Parathyroid adenoma (tissue), 2 donors: ENCODE measurements at regions not wholly inside any gene's neighbourhood (a gene's known extent, or its start where the extent isn't known, plus 50 kb on each side); places are given as distances from the start of the nearest gene placed in this dataset.
"Not testable (repeated sequence)": the region's sequence is repeated elsewhere in the genome, so short reads cannot be mapped to it uniquely, and the experiment has no call there.

ENCODE experiments used
- H2AFZ ChIP-seq: fragments of 300-600 bp; sonication (generic); one replicate; pipeline ENCODE4 v1.7.0; 2017; ENCODE audit warnings: antibody characterized with exemption, mild to moderate bottlenecking
- H3K27ac ChIP-seq: fragments of 300-600 bp; sonication (generic); one replicate; pipeline ENCODE4 v1.7.0; 2017
- H3K27me3 ChIP-seq: fragments of 300-600 bp; sonication (generic); one replicate; pipeline ENCODE4 v1.7.0; 2017; ENCODE audit warnings: low read length; ENCODE audit not compliant: control insufficient read depth, insufficient read depth
- H3K36me3 ChIP-seq: fragments of 300-600 bp; sonication (generic); one replicate; pipeline ENCODE4 v1.7.0; 2017; ENCODE audit warnings: low read length; ENCODE audit not compliant: control insufficient read depth, insufficient read depth
- H3K4me1 ChIP-seq: fragments of 300-600 bp; sonication (generic); one replicate; pipeline ENCODE4 v1.7.0; 2017; ENCODE audit warnings: control low read depth
- H3K4me2 ChIP-seq: fragments of 300-600 bp; sonication (generic); one replicate; pipeline ENCODE4 v1.7.0; 2017; ENCODE audit warnings: low read length
- H3K4me3 ChIP-seq: fragments of 300-600 bp; sonication (generic); one replicate; pipeline ENCODE4 v1.7.0; 2017; ENCODE audit warnings: low read depth, low read length
- H3K79me2 ChIP-seq: fragments of 300-600 bp; sonication (generic); one replicate; pipeline ENCODE4 v1.7.0; 2017; ENCODE audit warnings: control low read depth
- H3K9ac ChIP-seq: fragments of 300-600 bp; sonication (generic); one replicate; pipeline ENCODE4 v1.7.0; 2017; ENCODE audit warnings: mild to moderate bottlenecking
- H3K9me3 ChIP-seq: fragments of 300-600 bp; sonication (generic); one replicate; pipeline ENCODE4 v1.7.0; 2017; ENCODE audit warnings: low read length; ENCODE audit not compliant: control insufficient read depth
- CTCF ChIP-seq: fragments of 300-600 bp; sonication (generic); IDR thresholded peaks from one replicate; pipeline ENCODE4 v1.7.0; 2017; ENCODE audit warnings: antibody characterized with exemption, mild to moderate bottlenecking
- donor health status: primary hyperparathyroidism.

GRCh38 chr7:82669141-82669540, 225.6 kb upstream of the CACNA2D1 start:
- Histone ChIP-seq H3K36me3 (no peaks in the 10 kb centered on the region), H3K4me2 (no peak overlapping the region), H3K79me2 (no peaks in the 10 kb centered on the region), H3K4me1 (no peaks in the 10 kb centered on the region), H2AFZ (no peak overlapping the region), H3K9me3 (no peaks in the 10 kb centered on the region), H3K9ac (no peak overlapping the region), H3K4me3 (no peak overlapping the region), H3K27ac (no peak overlapping the region), H3K27me3 (no peaks in the 10 kb centered on the region)
- no peak for TF ChIP-seq CTCF

GRCh38 chr7:82668676-82669075, 225.1 kb upstream of the CACNA2D1 start:
- no peak overlapping the region for H2AFZ ChIP-seq
- H3K4me2 ChIP-seq = no peak overlapping the region

GRCh38 chr7:82665966-82666507, 222.5 kb upstream of the CACNA2D1 start:
- Histone ChIP-seq H3K9ac (no peak overlapping the region), H2AFZ (no peak overlapping the region), H3K4me2 (no peak overlapping the region), H3K9me3 (no peaks in the 10 kb centered on the region), H3K4me3 (no peak overlapping the region), H3K27ac (no peak overlapping the region), H3K79me2 (no peaks in the 10 kb centered on the region), H3K4me1 (no peaks in the 10 kb centered on the region), H3K36me3 (no peaks in the 10 kb centered on the region), H3K27me3 (no peaks in the 10 kb centered on the region)
- no peak for TF ChIP-seq CTCF

More at GRCh38 chr7:82668676-82669075, 225.1 kb upstream of the CACNA2D1 start:
- H3K79me2 ChIP-seq = no peaks in the 10 kb centered on the region
- H3K9me3 ChIP-seq = no peaks in the 10 kb centered on the region
- TF ChIP-seq CTCF = no peak
- no peaks in the 10 kb centered on the region for H3K27me3 ChIP-seq
- H3K4me1 ChIP-seq = no peaks in the 10 kb centered on the region
- no peak overlapping the region for H3K4me3 ChIP-seq
- H3K36me3 ChIP-seq = no peaks in the 10 kb centered on the region
- H3K9ac ChIP-seq = no peak overlapping the region
- H3K27ac ChIP-seq = no peak overlapping the region

- Histone ChIP-seq H3K4me1 (no peaks in the 10 kb centered on the region), H3K27ac (no peak overlapping the region), H3K9me3 (no peaks in the 10 kb centered on the region), H3K9ac (no peak overlapping the region), H2AFZ (no peak overlapping the region), H3K27me3 (no peaks in the 10 kb centered on the region), H3K36me3 (no peaks in the 10 kb centered on the region), H3K79me2 (no peaks in the 10 kb centered on the region), H3K4me2 (no peak overlapping the region), H3K4me3 (no peak overlapping the region)
- TF ChIP-seq CTCF = no peak
These were observed 212.4 kb upstream of the CACNA2D1 start for GRCh38 chr7:82655965-82656364.

GRCh38 chr7:82650095-82650494, 206.5 kb upstream of the CACNA2D1 start:
- not testable (repeated sequence) for H3K27ac ChIP-seq, H2AFZ ChIP-seq, H3K9me3 ChIP-seq, H3K4me3 ChIP-seq, H3K9ac ChIP-seq, H3K79me2 ChIP-seq, H3K27me3 ChIP-seq, H3K4me1 ChIP-seq, H3K4me2 ChIP-seq, H3K36me3 ChIP-seq
